Glomerular visceral epithelial cell (primary cell): ENCODE measurements at regions not wholly inside any gene's neighbourhood (a gene's known extent, or its start where the extent isn't known, plus 50 kb on each side); places are given as distances from the start of the nearest gene placed in this dataset.
"Not testable (repeated sequence)": the region's sequence is repeated elsewhere in the genome, so short reads cannot be mapped to it uniquely, and the experiment has no call there.

Source experiments
- DNase-seq: peaks from one replicate; pipeline ENCODE4 v3.0.0-alpha.2; 2016; ENCODE audit errors: extremely low spot score

DNA sequence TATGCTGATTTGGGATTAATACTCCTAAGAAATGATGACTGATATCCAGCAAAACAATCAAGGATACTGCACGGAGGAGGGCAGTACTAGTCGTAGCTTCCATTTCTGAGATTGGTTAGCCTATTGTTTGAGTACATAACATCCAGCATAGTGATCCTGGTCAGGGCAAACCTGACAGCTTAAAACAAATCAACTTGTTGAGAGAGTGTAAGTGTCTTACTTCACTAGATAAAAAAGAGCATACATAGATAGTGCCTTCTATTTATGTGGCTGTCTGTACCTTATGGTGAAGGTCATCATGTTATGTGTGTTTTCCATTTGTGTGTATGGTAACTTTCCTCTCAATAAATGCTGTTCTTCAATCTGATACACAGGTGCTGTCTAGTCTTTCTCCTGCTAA is 228.4 kb downstream of the PTGER3 start:
- DNase-seq = no peak

GRCh38 chr1:70819785-70820184 is 227.8 kb downstream of the PTGER3 start:
- DNase-seq = no peak

- DNase-seq = no peak
Observed at GRCh38 chr1:70820396-70820795, 227.2 kb downstream of the PTGER3 start.

GRCh38 chr1:70820995-70821394 is 226.6 kb downstream of the PTGER3 start:
- DNase-seq = no peak

- DNase-seq = no peak
Observed at GRCh38 chr1:70826428-70826827, 221.2 kb downstream of the PTGER3 start.

GRCh38 chr1:70827030-70827429 is 220.6 kb downstream of the PTGER3 start:
- no peak for DNase-seq

DNA sequence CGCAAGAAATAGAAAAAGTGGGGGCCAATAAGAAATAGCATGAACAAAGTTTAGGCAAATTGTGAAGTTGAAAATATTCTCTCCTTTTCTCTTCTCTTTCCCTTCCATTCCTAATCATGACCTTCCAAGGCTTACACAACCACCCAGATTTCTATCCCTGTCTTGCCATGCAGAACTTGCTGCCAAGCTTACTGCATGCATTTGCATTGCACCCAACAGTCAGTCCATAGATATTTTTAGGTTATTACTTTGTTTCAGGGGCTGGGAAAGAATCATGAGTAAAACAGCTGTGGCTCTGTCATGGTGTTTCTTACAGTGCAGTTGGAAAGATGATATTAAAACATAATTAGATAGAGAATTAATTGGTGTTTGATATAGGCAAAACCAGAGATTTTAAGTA is 219.4 kb downstream of the PTGER3 start:
- no peak for DNase-seq

- not testable (repeated sequence) for DNase-seq
Observed at GRCh38 chr1:70834365-70834764, 213.3 kb downstream of the PTGER3 start.

DNA sequence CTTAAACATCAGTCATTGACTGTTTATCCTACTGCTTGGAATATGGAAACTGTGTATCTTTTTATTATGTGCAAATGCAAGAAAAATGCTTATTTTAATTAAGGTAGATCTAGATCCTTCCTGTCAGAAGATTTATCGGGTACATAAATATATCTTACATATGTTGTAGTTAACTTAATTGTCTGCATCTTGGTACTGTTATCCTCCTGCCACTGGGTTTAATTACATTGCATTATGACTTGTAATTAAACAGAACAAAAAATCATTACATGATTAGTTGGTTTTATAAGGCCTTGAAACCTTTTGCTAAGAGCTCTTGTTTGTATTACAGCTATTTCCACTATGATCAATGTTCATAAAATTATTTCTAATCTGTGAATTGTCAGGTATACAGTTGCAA is 211.2 kb downstream of the PTGER3 start:
- no peak for DNase-seq

DNA sequence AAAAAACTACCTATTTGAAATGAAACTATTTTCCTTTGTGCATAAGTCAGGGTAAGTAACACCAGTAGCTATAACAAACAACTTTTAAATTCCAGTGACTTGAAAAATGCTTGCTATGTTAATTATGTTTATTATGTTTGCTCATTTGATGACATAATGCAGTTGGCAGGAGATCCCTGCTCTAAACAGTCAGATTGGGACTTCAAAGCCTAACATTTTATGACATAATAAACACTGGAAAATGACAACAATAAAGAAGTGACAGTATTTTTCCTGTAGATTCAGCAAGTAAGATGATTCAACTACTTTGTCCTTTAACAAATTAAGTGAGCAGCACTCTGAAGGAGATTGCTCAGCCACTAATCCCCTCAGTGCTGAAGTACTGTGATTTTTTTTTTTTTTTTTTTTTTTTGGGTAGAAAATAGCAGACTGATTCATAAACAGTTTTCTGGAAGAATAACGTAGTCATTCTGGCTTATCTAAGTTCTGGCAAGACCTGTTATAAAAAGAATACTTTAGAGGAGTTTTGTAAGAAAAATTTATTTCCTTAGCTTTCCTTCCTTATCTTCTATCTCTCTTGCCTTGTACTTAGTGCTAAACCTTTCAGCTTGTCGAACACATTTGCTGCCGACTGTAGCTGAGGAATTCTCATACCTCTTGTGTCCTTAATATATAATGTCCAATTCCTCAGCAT is 207.2 kb downstream of the PTGER3 start:
- DNase-seq = no peak

- no peak for DNase-seq
Observed at GRCh38 chr1:70842562-70842961, 205.1 kb downstream of the PTGER3 start.

DNA sequence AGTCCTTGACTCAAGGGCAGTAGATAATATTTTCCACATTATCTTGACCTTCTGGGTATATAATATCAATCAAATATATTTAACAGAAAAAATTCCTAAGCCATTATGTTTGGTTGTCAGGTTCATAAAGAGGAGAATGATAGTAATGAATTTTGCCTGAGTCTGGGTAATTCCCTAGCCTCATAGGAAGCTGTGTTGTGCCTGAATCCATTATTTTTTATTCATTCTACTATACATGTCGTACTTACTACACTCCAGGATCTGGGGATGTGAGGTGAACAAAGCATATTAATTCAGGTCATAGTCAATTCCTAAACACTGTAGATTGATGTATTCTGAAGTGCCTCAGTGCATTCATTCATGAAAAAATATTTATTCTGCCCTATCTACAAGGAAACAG is 204.2 kb downstream of the PTGER3 start:
- DNase-seq = no peak

- DNase-seq = no peak
Observed at GRCh38 chr1:70847013-70847412, 200.6 kb downstream of the PTGER3 start.

GRCh38 chr1:70855203-70855602 is 192.4 kb downstream of the PTGER3 start:
- DNase-seq = no peak

- no peak for DNase-seq
Observed at GRCh38 chr1:70856201-70856600, 191.4 kb downstream of the PTGER3 start.

DNA sequence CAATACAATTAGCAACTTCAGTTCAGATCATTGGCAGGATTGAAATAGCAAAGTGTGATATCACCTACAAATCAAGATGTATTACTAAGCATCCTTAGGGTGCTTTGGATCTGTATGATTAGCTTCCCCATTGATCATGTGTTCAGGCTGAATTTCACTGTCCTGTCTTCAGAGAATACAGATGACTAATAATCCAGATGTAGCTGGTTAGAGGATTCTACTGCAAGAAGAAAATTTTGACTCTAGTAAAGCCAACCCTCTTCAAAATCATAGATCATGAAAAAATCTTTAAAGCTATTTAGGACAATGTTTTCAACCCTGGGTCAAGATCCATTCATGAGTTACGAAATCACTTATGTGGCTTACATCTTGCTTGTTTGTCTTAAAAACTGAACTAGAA is 184.4 kb downstream of the PTGER3 start:
- no peak for DNase-seq

GRCh38 chr1:70864302-70864701 is 183.3 kb downstream of the PTGER3 start:
- no peak for DNase-seq

DNA sequence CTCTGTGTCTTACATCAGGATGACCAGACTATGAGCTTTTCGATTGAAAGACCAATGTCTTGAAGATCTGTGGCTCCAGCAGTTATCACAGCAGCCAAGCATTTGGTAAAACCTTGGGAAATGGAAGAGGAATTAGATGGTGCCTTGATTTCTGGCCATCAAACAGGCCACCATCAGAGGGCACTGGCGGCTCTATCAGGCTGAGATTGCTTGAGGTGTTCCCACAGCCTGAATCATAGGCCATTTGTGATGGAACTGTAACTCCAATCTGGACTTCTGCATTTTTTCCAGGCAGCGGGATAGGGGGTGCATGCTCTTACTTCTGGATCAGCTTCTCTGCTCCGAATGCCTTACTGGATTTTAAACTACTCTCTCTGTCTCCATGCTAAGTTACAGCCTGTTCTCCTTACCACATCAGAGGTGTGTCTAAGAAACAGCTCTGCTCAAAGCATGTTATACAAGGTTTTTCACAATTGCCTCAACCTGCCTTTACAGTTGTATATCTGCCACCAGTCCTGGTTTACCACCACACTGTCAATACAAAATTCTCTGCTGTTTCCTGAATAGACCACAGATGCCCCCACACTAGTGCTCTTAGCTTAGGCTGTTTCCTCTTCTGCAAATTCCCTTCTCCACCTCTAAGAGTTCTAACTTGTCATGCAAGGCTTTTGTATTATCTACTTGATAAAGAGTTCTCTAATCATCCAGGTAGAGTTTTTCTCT is 180.9 kb downstream of the PTGER3 start:
- DNase-seq = no peak

DNA sequence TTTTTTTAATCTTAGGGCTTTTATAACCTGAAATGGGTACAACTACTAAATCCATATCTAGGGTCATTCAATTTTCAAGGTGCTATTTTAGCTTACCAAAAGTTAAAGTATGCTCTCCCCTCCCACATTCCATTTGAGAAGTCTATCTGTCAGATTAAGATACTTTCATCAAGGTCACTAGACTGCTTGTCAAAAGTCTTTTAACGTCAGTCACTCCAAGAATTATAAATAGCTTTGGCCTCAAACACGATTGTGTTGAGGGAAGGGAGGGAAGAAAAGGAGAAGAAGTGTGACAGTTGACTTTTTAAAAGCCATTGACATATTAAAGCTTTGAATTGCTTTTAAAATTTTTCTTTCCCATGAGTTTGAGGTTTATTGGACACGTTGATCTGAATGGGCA is 175.8 kb downstream of the PTGER3 start:
- DNase-seq = no peak

DNA sequence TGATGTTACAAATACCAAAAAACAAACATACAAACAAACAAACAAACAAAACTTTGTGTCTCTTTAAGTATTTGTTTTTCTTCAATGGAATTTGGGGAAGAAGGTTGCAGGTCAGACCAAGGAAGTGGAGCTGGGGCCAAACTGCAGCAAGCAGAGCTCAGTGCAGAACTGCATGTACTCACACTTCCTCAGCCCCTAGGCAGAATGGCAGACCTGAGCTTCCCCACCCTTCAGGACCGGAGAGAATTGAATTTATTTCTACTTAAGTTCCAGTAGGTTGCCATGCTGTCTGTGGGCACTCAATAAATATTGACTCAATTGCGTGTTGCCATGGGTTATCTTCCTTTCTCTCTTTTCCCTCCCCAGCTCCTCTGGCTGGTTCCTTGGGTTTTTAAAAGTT is 173.6 kb downstream of the PTGER3 start:
- DNase-seq = no peak

GRCh38 chr1:70874818-70875217 is 172.8 kb downstream of the PTGER3 start:
- no peak for DNase-seq

GRCh38 chr1:70877343-70877742 is 170.3 kb downstream of the PTGER3 start:
- DNase-seq = no peak

DNA sequence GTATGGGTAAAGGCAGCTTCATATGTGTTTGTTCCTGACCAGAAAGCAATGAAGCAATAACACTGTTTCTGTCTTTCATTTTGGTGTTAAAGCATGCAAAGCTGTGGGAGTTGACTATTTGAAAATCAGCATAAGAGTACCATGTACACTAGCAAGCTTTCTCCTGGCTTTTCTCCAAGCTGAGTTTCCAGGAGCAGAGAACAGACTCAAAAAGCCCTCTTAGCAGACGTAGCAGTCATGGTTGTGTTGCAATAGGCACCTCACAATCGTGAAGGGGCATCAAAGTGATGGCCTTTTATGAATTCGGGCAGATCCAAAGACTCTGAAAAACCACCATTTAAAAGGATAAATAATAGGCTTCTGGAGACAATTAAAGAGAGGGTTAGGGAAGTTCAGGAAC is 159.7 kb downstream of the PTGER3 start:
- no peak for DNase-seq

DNA sequence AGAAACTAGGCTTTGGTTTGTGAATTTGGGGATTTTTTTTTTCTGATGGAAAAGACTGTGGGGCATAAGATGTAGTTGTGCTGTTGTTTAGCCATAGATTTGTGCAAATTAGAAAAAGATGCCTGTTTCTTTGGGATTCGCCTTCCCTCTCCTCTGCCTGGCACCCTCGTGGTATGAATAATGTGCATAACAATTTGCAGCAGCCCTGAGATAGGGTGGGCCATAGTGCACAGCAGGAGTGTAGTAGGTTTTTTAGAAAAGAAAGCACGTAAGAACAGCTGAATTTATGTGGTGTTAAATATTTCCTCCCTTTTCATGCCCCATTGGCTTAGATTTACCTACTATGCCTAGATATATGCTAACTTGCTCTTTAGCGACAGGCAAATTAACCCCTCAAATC is 158.9 kb downstream of the PTGER3 start:
- DNase-seq = no peak
